ENCODE measurements at regions not wholly inside any gene's neighbourhood (a gene's known extent, or its start where the extent isn't known, plus 50 kb on each side); places are given as distances from the start of the nearest gene placed in this dataset.
"Not testable (repeated sequence)": the region's sequence is repeated elsewhere in the genome, so short reads cannot be mapped to it uniquely, and the experiment has no call there.

DNA sequence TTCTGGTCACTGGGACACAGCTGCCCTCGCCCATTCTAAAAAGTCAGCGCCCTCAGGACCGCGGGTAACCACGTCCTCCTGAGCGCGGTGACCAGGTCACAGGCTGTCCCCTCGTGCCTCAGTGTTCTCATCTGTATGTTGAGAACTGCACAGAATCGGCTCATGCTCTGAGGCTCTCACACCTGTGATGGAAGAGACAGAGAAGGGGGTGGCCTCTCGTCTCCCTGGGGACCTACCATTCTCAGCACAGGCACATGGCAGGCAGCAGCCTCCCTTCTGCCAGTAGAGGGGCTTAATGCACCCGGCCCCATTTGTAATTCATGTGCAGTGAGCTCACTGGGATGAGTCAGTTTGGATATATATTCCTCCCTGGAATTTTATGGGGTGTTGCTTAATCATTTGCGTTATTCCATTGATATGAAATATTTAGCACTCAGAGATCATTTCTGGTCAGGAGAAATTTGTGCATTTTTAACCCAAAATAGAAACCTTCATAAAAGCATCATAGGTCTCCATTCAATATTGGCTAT, 51.9 kb upstream of the ROPN1B start:
- TF ChIP-seq, protein P1, sequence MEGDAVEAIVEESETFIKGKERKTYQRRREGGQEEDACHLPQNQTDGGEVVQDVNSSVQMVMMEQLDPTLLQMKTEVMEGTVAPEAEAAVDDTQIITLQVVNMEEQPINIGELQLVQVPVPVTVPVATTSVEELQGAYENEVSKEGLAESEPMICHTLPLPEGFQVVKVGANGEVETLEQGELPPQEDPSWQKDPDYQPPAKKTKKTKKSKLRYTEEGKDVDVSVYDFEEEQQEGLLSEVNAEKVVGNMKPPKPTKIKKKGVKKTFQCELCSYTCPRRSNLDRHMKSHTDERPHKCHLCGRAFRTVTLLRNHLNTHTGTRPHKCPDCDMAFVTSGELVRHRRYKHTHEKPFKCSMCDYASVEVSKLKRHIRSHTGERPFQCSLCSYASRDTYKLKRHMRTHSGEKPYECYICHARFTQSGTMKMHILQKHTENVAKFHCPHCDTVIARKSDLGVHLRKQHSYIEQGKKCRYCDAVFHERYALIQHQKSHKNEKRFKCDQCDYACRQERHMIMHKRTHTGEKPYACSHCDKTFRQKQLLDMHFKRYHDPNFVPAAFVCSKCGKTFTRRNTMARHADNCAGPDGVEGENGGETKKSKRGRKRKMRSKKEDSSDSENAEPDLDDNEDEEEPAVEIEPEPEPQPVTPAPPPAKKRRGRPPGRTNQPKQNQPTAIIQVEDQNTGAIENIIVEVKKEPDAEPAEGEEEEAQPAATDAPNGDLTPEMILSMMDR (IDR thresholded peaks at IDR 0.05), result not testable (repeated sequence)
- TF ChIP-seq POLR2A (IDR thresholded peaks at IDR 0.05), result not testable (repeated sequence)

Data from thyroid gland (tissue), 4 donors.